Central memory CD8-positive, alpha-beta T cell (primary cell): ENCODE measurements at regions not wholly inside any gene's neighbourhood (a gene's known extent, or its start where the extent isn't known, plus 50 kb on each side); places are given as distances from the start of the nearest gene placed in this dataset.

Source experiments
- ATAC-seq: fragments of 150-1000 bp; cut with Tn5 transposase; replicated peaks from 2 replicates; pipeline ENCODE4 v1.10.0; 2022; ENCODE audit warnings: mild to moderate bottlenecking, moderate FRiP score, moderate number of reproducible peaks; ENCODE audit not compliant: poor library complexity, severe bottlenecking; ENCODE audit errors: extremely low read depth
- DNase-seq, 2 donors: peaks; one replicate each; pipeline ENCODE4 v3.0.0; 2021; ENCODE audit warnings: low spot score in 2 of 2
- H3K27ac Mint-ChIP-seq: one replicate; pipeline ENCODE4 v1.8.0; 2022; ENCODE audit warnings: low read depth, mild to moderate bottlenecking, moderate library complexity, mixed read lengths
- H3K27me3 Mint-ChIP-seq: one replicate; pipeline ENCODE4 v1.8.0; 2022; ENCODE audit warnings: mixed read lengths
- H3K36me3 Mint-ChIP-seq: one replicate; pipeline ENCODE4 v1.8.0; 2022; ENCODE audit warnings: mild to moderate bottlenecking, moderate library complexity, mixed read lengths; ENCODE audit not compliant: insufficient read depth
- H3K4me1 Mint-ChIP-seq: one replicate; pipeline ENCODE4 v1.8.0; 2022; ENCODE audit warnings: mixed read lengths
- H3K4me3 Mint-ChIP-seq: one replicate; pipeline ENCODE4 v1.8.0; 2022; ENCODE audit warnings: mild to moderate bottlenecking, moderate library complexity, mixed read lengths
- H3K9me3 Mint-ChIP-seq: one replicate; pipeline ENCODE4 v1.8.0; 2022; ENCODE audit warnings: mixed read lengths

- Mint-ChIP-seq H3K36me3 (no peaks in the 10 kb centered on the region), H3K27me3 (no peaks in the 10 kb centered on the region), H3K9me3 (peaks cover 11% of the 10 kb centered on the region), H3K4me3 (no peak overlapping the region), H3K27ac (no peak overlapping the region), H3K4me1 (no peaks in the 10 kb centered on the region)
- no peak for ATAC-seq
- no peak for DNase-seq
These were observed 735.6 kb upstream of the RIOK2 start for GRCh38 chr5:97918620-97919019.

DNA sequence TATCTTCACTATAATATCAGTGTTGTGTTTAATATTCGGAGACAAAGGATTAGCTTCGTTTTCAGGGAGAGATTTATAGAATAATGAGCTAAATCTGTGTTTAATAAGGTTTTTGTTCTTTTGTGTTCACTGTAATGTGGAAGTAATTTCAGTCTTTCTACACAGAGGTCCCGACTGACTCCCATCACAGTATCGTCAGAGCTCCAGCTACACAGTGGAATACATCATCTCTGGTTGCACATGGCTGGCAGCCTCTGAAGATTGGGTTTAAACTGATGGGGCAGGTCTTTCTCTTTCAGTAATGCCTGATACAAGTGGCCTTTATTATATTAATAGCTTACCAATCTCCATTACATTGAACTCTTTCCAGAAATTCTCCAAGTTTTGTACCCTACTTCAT lies 736.7 kb upstream of the RIOK2 start:
- DNase-seq, result no peak
- no peak overlapping the region for H3K27ac Mint-ChIP-seq
- ATAC-seq, result no peak
- no peak overlapping the region for H3K4me3 Mint-ChIP-seq
- H3K9me3 Mint-ChIP-seq, result peaks cover 11% of the 10 kb centered on the region
- H3K27me3 Mint-ChIP-seq, result no peaks in the 10 kb centered on the region
- no peaks in the 10 kb centered on the region for H3K4me1 Mint-ChIP-seq
- H3K36me3 Mint-ChIP-seq, result no peaks in the 10 kb centered on the region

- ATAC-seq (no peak), DNase-seq (no peak)
- no peaks in the 10 kb centered on the region for H3K36me3 Mint-ChIP-seq
- H3K4me3 Mint-ChIP-seq, result no peak overlapping the region
- no peak overlapping the region for H3K27ac Mint-ChIP-seq
- no peaks in the 10 kb centered on the region for H3K27me3 Mint-ChIP-seq
- peaks cover 11% of the 10 kb centered on the region for H3K9me3 Mint-ChIP-seq
- no peaks in the 10 kb centered on the region for H3K4me1 Mint-ChIP-seq
These were observed 739.7 kb upstream of the RIOK2 start for GRCh38 chr5:97922776-97923175.

DNA sequence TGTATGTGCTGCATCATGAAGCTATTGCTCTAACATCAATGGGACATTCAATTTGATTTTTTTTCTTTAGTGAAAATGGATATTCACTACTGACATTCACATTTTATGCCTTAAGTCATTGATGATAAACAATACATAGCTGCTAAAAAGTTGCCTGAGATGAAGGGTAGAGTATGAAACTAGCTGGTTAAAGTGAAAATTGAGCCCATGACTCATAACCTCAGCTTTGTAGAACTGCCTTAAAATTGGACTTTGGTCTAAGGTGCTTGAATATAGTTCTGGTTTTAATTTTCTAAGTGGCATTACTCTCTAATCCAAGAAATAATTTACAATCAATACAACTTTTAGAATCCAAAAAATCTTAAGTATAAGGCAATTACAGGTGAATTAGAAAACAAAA lies 740.4 kb upstream of the RIOK2 start:
- no peak overlapping the region for H3K4me3 Mint-ChIP-seq
- ATAC-seq (no peak), DNase-seq (no peak)
- H3K27me3 Mint-ChIP-seq, result no peaks in the 10 kb centered on the region
- peaks cover 11% of the 10 kb centered on the region for H3K9me3 Mint-ChIP-seq
- no peaks in the 10 kb centered on the region for H3K4me1 Mint-ChIP-seq
- no peak overlapping the region for H3K27ac Mint-ChIP-seq
- H3K36me3 Mint-ChIP-seq, result no peaks in the 10 kb centered on the region

GRCh38 chr5:97923997-97924396 lies 741.0 kb upstream of the RIOK2 start:
- Mint-ChIP-seq H3K4me3 (no peak overlapping the region), H3K27me3 (no peaks in the 10 kb centered on the region), H3K27ac (no peak overlapping the region), H3K9me3 (peaks cover 11% of the 10 kb centered on the region), H3K36me3 (no peaks in the 10 kb centered on the region), H3K4me1 (no peaks in the 10 kb centered on the region)
- DNase-seq, result no peak
- ATAC-seq, result no peak

DNA sequence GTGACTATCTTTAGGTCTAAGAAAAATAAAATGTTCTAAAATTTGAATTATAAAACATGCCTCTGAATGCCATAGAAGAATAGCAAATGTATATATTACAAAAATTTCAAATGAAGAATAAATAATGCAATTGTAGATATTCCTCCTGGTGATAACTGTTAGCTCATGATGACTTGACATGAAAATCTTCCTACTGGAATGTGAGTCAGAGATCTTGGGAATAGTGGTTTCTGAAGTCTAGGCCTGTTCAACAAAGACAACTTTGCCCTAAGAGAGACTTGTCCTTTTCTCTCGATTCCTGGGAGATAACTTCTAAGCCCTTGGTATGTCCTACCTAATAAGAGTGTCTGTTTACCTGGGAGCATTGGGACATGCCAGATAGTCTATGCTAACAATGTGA lies 746.3 kb upstream of the RIOK2 start:
- Mint-ChIP-seq H3K4me3 (no peak overlapping the region), H3K9me3 (peaks cover 11% of the 10 kb centered on the region), H3K27me3 (no peaks in the 10 kb centered on the region), H3K27ac (no peak overlapping the region), H3K36me3 (no peaks in the 10 kb centered on the region), H3K4me1 (no peaks in the 10 kb centered on the region)
- no peak for DNase-seq
- ATAC-seq, result no peak

- Mint-ChIP-seq H3K4me1 (no peaks in the 10 kb centered on the region), H3K27me3 (no peaks in the 10 kb centered on the region), H3K4me3 (no peak overlapping the region), H3K36me3 (no peaks in the 10 kb centered on the region), H3K9me3 (peaks cover 11% of the 10 kb centered on the region), H3K27ac (no peak overlapping the region)
- DNase-seq (no peak), ATAC-seq (no peak)
These were observed 748.8 kb upstream of the RIOK2 start for GRCh38 chr5:97931829-97932228.

DNA sequence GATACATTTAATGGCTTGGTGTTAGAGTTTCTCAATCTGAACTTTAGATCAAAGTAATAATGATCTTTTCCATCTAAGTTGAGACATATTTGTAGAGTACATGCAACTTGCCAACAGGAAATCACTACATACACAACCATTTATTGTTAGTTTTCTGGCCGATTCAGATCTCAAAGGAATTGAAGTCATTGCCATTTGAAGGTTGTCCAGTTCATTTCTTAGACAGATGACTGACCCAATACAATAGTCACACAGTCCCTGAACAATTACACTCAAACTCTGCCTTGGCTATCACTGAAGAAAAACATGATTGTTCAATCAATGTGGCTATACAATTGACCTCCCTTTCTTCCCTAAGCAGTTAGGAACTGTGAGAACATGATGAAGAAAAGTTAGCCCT lies 753.2 kb upstream of the RIOK2 start:
- DNase-seq (no peak), ATAC-seq (no peak)
- no peaks in the 10 kb centered on the region for H3K36me3 Mint-ChIP-seq
- no peaks in the 10 kb centered on the region for H3K4me1 Mint-ChIP-seq
- no peaks in the 10 kb centered on the region for H3K9me3 Mint-ChIP-seq
- no peak overlapping the region for H3K27ac Mint-ChIP-seq
- no peaks in the 10 kb centered on the region for H3K27me3 Mint-ChIP-seq
- no peak overlapping the region for H3K4me3 Mint-ChIP-seq

- Mint-ChIP-seq H3K9me3 (no peaks in the 10 kb centered on the region), H3K36me3 (no peaks in the 10 kb centered on the region), H3K4me1 (no peaks in the 10 kb centered on the region), H3K27me3 (no peaks in the 10 kb centered on the region), H3K4me3 (no peak overlapping the region), H3K27ac (no peak overlapping the region)
- DNase-seq (no peak), ATAC-seq (no peak)
These were observed 754.8 kb upstream of the RIOK2 start for GRCh38 chr5:97937846-97938245.

DNA sequence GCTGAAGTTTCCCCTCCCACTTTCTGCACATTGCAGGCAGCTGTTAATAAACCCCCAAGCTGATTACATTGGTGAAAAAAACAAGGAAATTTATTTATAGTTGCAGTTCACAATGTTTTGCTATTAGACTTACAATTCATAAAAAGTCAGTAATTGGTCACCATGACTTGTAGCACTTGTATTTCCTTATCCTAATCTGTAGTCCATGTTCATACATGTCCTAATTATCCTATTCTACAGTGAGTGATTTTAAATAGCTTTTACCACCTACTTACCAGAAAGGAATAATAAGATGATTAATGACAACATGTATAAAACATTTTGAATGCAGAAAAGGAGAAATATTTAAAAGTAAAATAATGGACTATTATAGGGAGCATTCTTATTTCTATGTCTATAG lies 760.0 kb upstream of the RIOK2 start:
- H3K4me1 Mint-ChIP-seq, result no peaks in the 10 kb centered on the region
- H3K4me3 Mint-ChIP-seq, result no peak overlapping the region
- no peaks in the 10 kb centered on the region for H3K27me3 Mint-ChIP-seq
- H3K27ac Mint-ChIP-seq, result no peak overlapping the region
- no peaks in the 10 kb centered on the region for H3K36me3 Mint-ChIP-seq
- DNase-seq (no peak), ATAC-seq (no peak)
- H3K9me3 Mint-ChIP-seq, result no peaks in the 10 kb centered on the region

GRCh38 chr5:97951139-97951538 lies 768.1 kb upstream of the RIOK2 start:
- no peak overlapping the region for H3K4me3 Mint-ChIP-seq
- no peak overlapping the region for H3K27ac Mint-ChIP-seq
- DNase-seq (no peak), ATAC-seq (no peak)
- H3K27me3 Mint-ChIP-seq, result no peaks in the 10 kb centered on the region
- peaks cover 17% of the 10 kb centered on the region for H3K9me3 Mint-ChIP-seq
- H3K4me1 Mint-ChIP-seq, result no peaks in the 10 kb centered on the region
- H3K36me3 Mint-ChIP-seq, result peaks cover 2% of the 10 kb centered on the region

GRCh38 chr5:97955450-97955849 lies 772.4 kb upstream of the RIOK2 start:
- DNase-seq, result no peak
- Mint-ChIP-seq H3K36me3 (peaks cover 2% of the 10 kb centered on the region), H3K4me1 (no peaks in the 10 kb centered on the region), H3K9me3 (peaks cover 21% of the 10 kb centered on the region), H3K27me3 (no peaks in the 10 kb centered on the region), H3K27ac (no peak overlapping the region), H3K4me3 (no peak overlapping the region)
- no peak for ATAC-seq

DNA sequence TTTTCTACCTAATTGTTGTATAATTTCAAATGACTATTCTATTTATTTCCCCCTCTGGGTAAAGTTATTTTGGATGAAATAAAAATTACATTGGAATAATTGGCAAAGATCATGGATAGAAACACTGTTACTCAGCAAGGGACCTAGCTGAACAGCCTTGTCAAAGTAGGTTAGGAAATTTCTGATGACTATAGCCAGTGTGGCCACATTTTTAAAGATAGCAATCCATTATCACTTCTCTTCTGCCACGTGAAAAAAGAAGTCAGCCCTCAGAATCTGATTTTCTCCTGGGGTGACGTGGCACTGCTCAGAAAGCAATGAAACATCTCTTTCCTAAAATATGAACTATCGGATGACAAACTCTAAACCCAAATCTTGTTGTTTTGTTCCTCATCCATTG lies 784.2 kb upstream of the RIOK2 start:
- DNase-seq (no peak), ATAC-seq (no peak)
- Mint-ChIP-seq H3K4me1 (no peaks in the 10 kb centered on the region), H3K36me3 (no peaks in the 10 kb centered on the region), H3K27ac (no peak overlapping the region), H3K9me3 (no peaks in the 10 kb centered on the region), H3K4me3 (no peak overlapping the region), H3K27me3 (no peaks in the 10 kb centered on the region)

DNA sequence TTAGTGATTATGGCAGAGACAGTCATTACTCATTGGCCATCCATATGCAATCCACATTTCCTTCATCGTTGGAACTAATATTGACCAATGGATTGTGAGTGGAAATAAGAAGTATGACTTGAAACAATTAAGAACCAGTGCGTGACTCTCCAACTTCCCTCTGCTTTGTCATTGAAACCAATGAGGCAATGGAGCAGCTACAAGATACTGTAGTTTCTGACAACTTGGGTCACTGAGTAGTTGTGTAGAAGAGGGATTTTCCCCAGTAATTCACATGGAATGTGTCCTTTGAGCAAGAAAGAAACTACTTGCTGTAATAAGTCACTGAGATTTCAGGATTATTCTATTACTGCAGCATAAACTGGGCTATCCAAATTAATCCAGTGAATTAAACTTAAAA lies 785.3 kb upstream of the RIOK2 start:
- H3K36me3 Mint-ChIP-seq, result no peaks in the 10 kb centered on the region
- peaks cover under 1% of the 10 kb centered on the region for H3K9me3 Mint-ChIP-seq
- H3K4me1 Mint-ChIP-seq, result no peaks in the 10 kb centered on the region
- no peak overlapping the region for H3K4me3 Mint-ChIP-seq
- no peaks in the 10 kb centered on the region for H3K27me3 Mint-ChIP-seq
- ATAC-seq (no peak), DNase-seq (no peak)
- no peak overlapping the region for H3K27ac Mint-ChIP-seq
